ENCODE measurements at regions not wholly inside any gene's neighbourhood (a gene's known extent, or its start where the extent isn't known, plus 50 kb on each side); places are given as distances from the start of the nearest gene placed in this dataset.

GRCh38 chr7:35483568-35483967, 211.4 kb downstream of the HERPUD2 start:
- TF ChIP-seq CTCF (IDR thresholded peaks at IDR 0.05) (no peak), POLR2A (IDR thresholded peaks at IDR 0.05) (no peak)
